ENCODE measurements at regions not wholly inside any gene's neighbourhood (a gene's known extent, or its start where the extent isn't known, plus 50 kb on each side); places are given as distances from the start of the nearest gene placed in this dataset.

DNA sequence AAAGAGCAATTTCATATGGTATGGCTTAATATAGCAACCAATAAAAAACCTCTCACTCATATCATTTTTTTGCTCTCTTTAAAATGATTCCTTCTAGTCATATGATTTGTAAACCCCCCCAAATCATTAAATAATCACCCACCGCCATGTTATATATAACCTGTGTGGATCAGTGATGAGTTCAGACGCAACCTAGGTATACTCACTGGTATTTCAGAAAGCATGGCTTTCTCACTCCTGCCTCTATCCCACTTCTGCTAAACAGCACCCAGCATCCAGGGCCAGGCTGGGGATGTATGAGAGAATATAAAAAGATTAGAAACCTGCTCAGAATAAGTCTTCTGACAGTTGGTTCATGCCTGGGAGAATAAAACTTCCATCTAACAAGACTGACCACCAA is 172.3 kb upstream of the PRICKLE2 start:
- TF ChIP-seq CTCF (conservative IDR thresholded peaks at IDR 0.05; ENCODE audit: low read depth, low read length) = no peak
- TF ChIP-seq EZH2 (IDR thresholded peaks at IDR 0.05; ENCODE audit: borderline replicate concordance, low read depth, low read length, poor library complexity, severe bottlenecking) = no peak

Measured in A673 (cell line).